Naive thymus-derived CD4-positive, alpha-beta T cell (primary cell): ENCODE measurements at regions not wholly inside any gene's neighbourhood (a gene's known extent, or its start where the extent isn't known, plus 50 kb on each side); places are given as distances from the start of the nearest gene placed in this dataset.

Experiments
- ATAC-seq: fragments of 150-1000 bp; cut with Tn5 transposase; 2 replicates; pipeline ENCODE4 v1.10.0; 2021; ENCODE audit warnings: mild to moderate bottlenecking, moderate library complexity
- CTCF ChIA-PET: fragments of 350-600 bp; sonication (Branson Sonifier 250); formaldehyde crosslinking; loops from one replicate; lab custom pipeline; 2021; ENCODE audit warnings: antibody characterized with exemption; lab: Charles Lee
- POLR2A ChIA-PET: fragments of 350-600 bp; sonication (Branson Sonifier 250); formaldehyde crosslinking; loops from one replicate; lab custom pipeline; 2021; ENCODE audit warnings: antibody characterized with exemption, inconsistent platforms; lab: Charles Lee
- DNase-seq, 9 donors: peaks; one replicate each; pipeline versions ENCODE4 v3.0.0 to v3.0.0-alpha.2; 2020 to 2022; ENCODE audit warnings: mixed read lengths in 1 of 9
- H3K27ac ChIP-seq: one replicate; pipeline ENCODE4 v1.7.0; 2013; ENCODE audit warnings: mild to moderate bottlenecking, low read depth, low read length, moderate library complexity
- H3K27me3 ChIP-seq, 2 donors: one replicate each; pipeline ENCODE4 v1.7.0; 2013; ENCODE audit warnings: low read length in 2 of 2, mild to moderate bottlenecking in 2 of 2, moderate library complexity in 2 of 2; ENCODE audit not compliant: control insufficient read depth in 2 of 2, insufficient read depth in 2 of 2
- H3K36me3 ChIP-seq, 3 experiments: 1 replicate in 2 of 3; 2 replicates in 1 of 3; pipeline ENCODE4 v1.7.0; 2013; ENCODE audit warnings: low read length in 3 of 3, mild to moderate bottlenecking in 3 of 3, moderate library complexity in 1 of 3; ENCODE audit not compliant: insufficient read depth in 3 of 3, control insufficient read depth in 2 of 3
- H3K4me1 ChIP-seq, 2 donors: one replicate each; pipeline ENCODE4 v1.7.0; 2013; ENCODE audit warnings: low read length in 2 of 2, mild to moderate bottlenecking in 2 of 2, moderate library complexity in 1 of 2; ENCODE audit not compliant: control insufficient read depth in 2 of 2, insufficient read depth in 2 of 2
- H3K4me3 ChIP-seq: 2 replicates; pipeline ENCODE4 v1.7.0; 2013; ENCODE audit warnings: mild to moderate bottlenecking, low read length
- H3K9me3 ChIP-seq, 3 experiments: 1 replicate in 2 of 3; 2 replicates in 1 of 3; pipeline ENCODE4 v1.7.0; 2013; ENCODE audit warnings: low read length in 3 of 3; ENCODE audit not compliant: control insufficient read depth in 2 of 3
- H3K27ac Mint-ChIP-seq, 9 donors: one replicate each; pipeline ENCODE4 v1.8.0; 2020 to 2022; ENCODE audit warnings: mixed read lengths in 9 of 9, mild to moderate bottlenecking in 8 of 9, moderate library complexity in 5 of 9, inconsistent platforms in 2 of 9
- H3K27me3 Mint-ChIP-seq, 5 donors: one replicate each; pipeline ENCODE4 v1.8.0; 2021 to 2022; ENCODE audit warnings: mixed read lengths in 5 of 5, mild to moderate bottlenecking in 1 of 5
- H3K36me3 Mint-ChIP-seq, 5 donors: one replicate each; pipeline ENCODE4 v1.8.0; 2020 to 2022; ENCODE audit warnings: mixed read lengths in 5 of 5, mild to moderate bottlenecking in 3 of 5, inconsistent platforms in 1 of 5
- H3K4me1 Mint-ChIP-seq, 7 donors: one replicate each; pipeline ENCODE4 v1.8.0; 2020 to 2022; ENCODE audit warnings: mixed read lengths in 7 of 7, mild to moderate bottlenecking in 3 of 7, inconsistent platforms in 1 of 7
- H3K4me3 Mint-ChIP-seq, 10 donors: one replicate each; pipeline ENCODE4 v1.8.0; 2020 to 2022; ENCODE audit warnings: mild to moderate bottlenecking in 10 of 10, mixed read lengths in 10 of 10, moderate library complexity in 6 of 10, inconsistent platforms in 2 of 10
- H3K9me3 Mint-ChIP-seq, 11 donors: one replicate each; pipeline ENCODE4 v1.8.0; 2020 to 2022; ENCODE audit warnings: mixed read lengths in 11 of 11, mild to moderate bottlenecking in 4 of 11, inconsistent platforms in 1 of 11, moderate library complexity in 1 of 11
- intact Hi-C, 2 donors: fragments of 100-400 bp; cut with micrococcal nuclease; formaldehyde crosslinking; loops; one replicate each; pipeline ENCODE4 v1.15.1; 2023

DNA sequence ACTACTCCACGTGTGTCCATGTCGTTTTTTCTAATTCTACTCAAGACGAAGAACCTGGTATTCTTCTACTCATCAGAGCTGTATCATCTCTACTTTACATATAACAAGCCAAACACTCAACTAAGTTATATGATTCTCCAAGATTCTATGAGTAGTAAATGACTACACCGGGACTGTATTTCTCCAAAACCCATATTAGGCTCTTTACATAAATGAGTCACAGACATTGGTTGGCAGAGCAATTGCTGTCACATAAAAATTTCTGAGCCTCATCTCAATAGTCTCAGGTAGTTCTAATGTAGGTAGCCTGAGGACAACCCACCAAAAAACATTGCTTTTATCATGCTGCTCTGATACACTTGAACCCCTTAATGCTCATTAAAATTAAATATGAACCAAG, 1092.3 kb upstream of the NXPH2 start:
- Histone ChIP-seq H3K4me3 (no peak overlapping the region), H3K4me1 (no peaks in the 10 kb centered on the region), H3K36me3 (no peaks in the 10 kb centered on the region), H3K27ac (no peak overlapping the region), H3K27me3 (no peaks in the 10 kb centered on the region), H3K9me3 (no peaks in the 10 kb centered on the region)
- POLR2A ChIA-PET: no interaction called here
- CTCF ChIA-PET: no interaction called here
- DNase-seq: no peak
- no peaks in the 10 kb centered on the region for H3K27me3 Mint-ChIP-seq
- peaks cover 0 to 22% (median 5%) of the 10 kb centered on the region in 11 donors for H3K9me3 Mint-ChIP-seq
- H3K4me1 Mint-ChIP-seq: no peaks in the 10 kb centered on the region
- H3K27ac Mint-ChIP-seq: no peak overlapping the region
- no peak overlapping the region for H3K4me3 Mint-ChIP-seq
- peaks cover 0 to 3% (median 0%) of the 10 kb centered on the region in 5 donors for H3K36me3 Mint-ChIP-seq
- intact Hi-C loops: no loop called here
- ATAC-seq: no peak

DNA sequence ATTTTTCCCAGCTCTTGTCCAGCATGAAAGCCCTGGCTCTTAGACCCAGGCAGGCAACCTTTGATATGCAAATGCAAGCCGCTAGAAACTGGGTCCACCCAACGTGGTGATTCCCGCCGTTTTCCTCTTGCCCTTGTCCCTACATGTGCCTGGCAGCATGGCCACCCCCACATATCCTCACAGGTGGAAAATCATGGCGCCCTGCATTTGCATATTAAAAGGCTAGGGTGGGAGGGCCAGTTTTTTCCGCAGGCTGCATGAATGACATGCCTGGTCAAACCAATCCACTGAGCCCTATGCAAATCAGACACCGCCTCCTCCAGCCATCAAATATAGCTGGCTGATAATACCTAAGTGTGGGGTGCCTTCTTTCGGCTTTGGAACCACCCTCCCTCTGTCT, 1091.8 kb upstream of the NXPH2 start:
- no peak overlapping the region for H3K4me3 Mint-ChIP-seq
- Histone ChIP-seq H3K27me3 (no peaks in the 10 kb centered on the region), H3K4me1 (no peaks in the 10 kb centered on the region), H3K36me3 (no peaks in the 10 kb centered on the region), H3K27ac (no peak overlapping the region), H3K9me3 (no peaks in the 10 kb centered on the region), H3K4me3 (no peak overlapping the region)
- peaks cover 0 to 3% (median 0%) of the 10 kb centered on the region in 5 donors for H3K36me3 Mint-ChIP-seq
- no peaks in the 10 kb centered on the region for H3K4me1 Mint-ChIP-seq
- no peak overlapping the region for H3K27ac Mint-ChIP-seq
- H3K9me3 Mint-ChIP-seq: peaks cover 0 to 24% (median 5%) of the 10 kb centered on the region in 11 donors
- intact Hi-C loops: no loop called here
- POLR2A ChIA-PET: no interaction called here
- ATAC-seq (no peak), DNase-seq (no peak)
- CTCF ChIA-PET: no interaction called here
- no peaks in the 10 kb centered on the region for H3K27me3 Mint-ChIP-seq

GRCh38 chr2:139867601-139868226, 1087.5 kb upstream of the NXPH2 start:
- H3K4me1 ChIP-seq: no peaks in the 10 kb centered on the region
- POLR2A ChIA-PET: no interaction called here
- peaks cover 0 to 32% (median 13%) of the 10 kb centered on the region in 11 donors for H3K9me3 Mint-ChIP-seq
- H3K27ac Mint-ChIP-seq: no peak overlapping the region
- no peaks in the 10 kb centered on the region for H3K36me3 ChIP-seq
- H3K4me3 ChIP-seq: no peak overlapping the region
- H3K4me1 Mint-ChIP-seq: no peaks in the 10 kb centered on the region
- H3K9me3 ChIP-seq: no peaks in the 10 kb centered on the region
- no peaks in the 10 kb centered on the region for H3K27me3 ChIP-seq
- intact Hi-C loops: no loop called here
- CTCF ChIA-PET: no interaction called here
- no peak for ATAC-seq
- no peak for DNase-seq
- H3K27me3 Mint-ChIP-seq: no peaks in the 10 kb centered on the region
- no peak overlapping the region for H3K27ac ChIP-seq
- H3K36me3 Mint-ChIP-seq: peaks cover 0 to 3% (median 0%) of the 10 kb centered on the region in 5 donors
- no peak overlapping the region for H3K4me3 Mint-ChIP-seq

DNA sequence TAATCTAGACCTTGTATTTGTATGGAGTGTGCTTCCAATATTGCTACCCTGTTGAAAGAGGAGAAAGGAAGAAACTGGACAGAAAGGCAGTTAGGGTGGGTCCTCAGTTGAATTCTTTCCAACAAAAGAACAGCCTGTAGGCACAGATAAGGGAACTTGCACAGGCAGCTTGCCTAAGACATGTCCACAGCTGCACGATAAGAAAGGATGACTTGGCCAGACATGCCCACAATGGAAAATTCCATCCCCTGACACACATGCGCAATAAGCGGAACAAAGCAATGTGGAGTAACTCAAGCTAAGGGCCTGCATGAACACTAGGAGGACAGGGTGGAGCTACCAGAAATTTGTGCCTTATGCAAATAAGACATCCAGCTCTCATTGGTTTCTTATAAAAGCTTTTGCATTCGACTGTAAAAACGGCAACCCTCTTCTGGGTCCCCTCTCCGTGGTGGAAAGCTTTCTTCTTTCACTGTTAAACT, 1084.7 kb upstream of the NXPH2 start:
- H3K4me3 ChIP-seq: no peak overlapping the region
- ATAC-seq: no peak
- no peaks in the 10 kb centered on the region for H3K4me1 Mint-ChIP-seq
- intact Hi-C loops: no loop called here
- H3K27ac Mint-ChIP-seq: no peak overlapping the region
- DNase-seq: no peak
- ChIA-PET POLR2A (no interaction called here), CTCF (no interaction called here)
- no peaks in the 10 kb centered on the region for H3K27me3 ChIP-seq
- H3K4me1 ChIP-seq: no peaks in the 10 kb centered on the region
- H3K27me3 Mint-ChIP-seq: no peaks in the 10 kb centered on the region
- H3K36me3 Mint-ChIP-seq: no peaks in the 10 kb centered on the region
- H3K4me3 Mint-ChIP-seq: no peak overlapping the region
- H3K36me3 ChIP-seq: no peaks in the 10 kb centered on the region
- H3K9me3 ChIP-seq: no peaks in the 10 kb centered on the region
- H3K27ac ChIP-seq: no peak overlapping the region
- H3K9me3 Mint-ChIP-seq: peaks cover 1 to 38% (median 14%) of the 10 kb centered on the region in 11 donors

DNA sequence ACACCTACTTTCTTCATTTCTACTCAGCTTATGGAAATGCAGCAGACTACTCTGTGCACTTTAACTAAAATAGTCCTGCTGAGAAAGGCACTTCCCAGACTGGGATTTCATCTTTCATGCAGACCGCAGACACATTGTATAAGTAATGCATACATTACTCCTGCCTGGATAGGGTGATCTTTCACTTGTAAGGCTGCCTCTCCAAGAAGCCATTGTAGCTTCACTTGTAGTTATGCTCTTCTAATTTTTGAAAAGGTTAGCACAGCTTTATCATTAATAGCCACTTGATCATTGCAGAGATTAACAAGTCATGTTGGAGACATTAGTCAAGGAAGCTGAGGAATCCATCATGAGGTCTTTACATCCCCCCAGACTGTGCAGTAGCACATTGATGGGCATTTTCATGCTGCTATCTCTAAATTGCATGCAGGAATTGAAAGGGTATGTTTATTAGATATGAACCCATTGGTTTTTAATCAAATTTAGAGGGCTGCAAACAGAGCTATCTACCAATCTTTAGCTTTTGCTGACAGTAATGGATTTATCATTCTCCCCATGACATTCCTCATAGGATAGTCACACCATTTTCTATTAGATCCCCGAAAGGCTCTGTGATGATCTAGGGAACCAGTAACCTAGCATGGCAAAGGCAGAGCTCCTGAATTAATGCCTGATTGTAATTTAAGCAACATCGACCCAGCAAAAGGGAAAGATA, 1074.7 kb upstream of the NXPH2 start:
- POLR2A ChIA-PET: no interaction called here

DNA sequence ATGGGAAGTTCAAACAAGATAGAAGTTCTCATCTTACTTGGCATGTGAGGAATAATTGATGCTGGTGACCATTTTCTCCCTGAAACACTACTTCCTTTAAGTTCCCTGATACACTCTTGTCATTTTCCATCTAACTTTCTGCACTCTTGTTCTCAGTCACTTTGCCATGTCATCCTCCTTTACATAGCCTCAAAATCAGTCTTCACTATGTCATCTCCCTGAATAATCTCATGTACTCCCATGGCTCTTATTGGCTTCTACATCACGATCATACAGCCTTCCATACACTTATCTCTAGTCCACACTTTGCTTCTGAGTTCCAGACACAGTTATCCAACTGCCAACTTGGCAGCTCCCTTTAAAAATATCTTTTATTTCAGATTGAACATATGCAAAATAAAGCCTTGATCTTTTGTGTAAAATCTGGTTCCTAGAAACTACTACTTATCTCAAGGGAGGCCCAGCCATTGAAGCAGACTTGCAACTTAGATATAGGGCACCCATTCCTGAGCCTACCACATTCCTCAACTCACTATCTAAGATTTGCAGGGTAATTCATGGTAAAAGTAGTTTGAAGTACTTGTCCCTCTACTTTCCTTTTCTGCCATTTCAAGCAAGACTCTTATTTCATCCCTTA, 1070.2 kb upstream of the NXPH2 start:
- POLR2A ChIA-PET: no interaction called here

More for the DNA sequence above, 1074.7 kb upstream of the NXPH2 start:
- Mint-ChIP-seq H3K4me3 (no peak overlapping the region), H3K36me3 (no peaks in the 10 kb centered on the region), H3K9me3 (peaks cover 0 to 25% (median 8%) of the 10 kb centered on the region in 11 donors), H3K4me1 (no peaks in the 10 kb centered on the region), H3K27me3 (no peaks in the 10 kb centered on the region), H3K27ac (no peak overlapping the region)
- no peak overlapping the region for H3K27ac ChIP-seq
- no peaks in the 10 kb centered on the region for H3K27me3 ChIP-seq
- no peaks in the 10 kb centered on the region for H3K4me1 ChIP-seq
- ATAC-seq: no peak
- no peak for DNase-seq
- intact Hi-C loops: no loop called here
- CTCF ChIA-PET: no interaction called here
- no peak overlapping the region for H3K4me3 ChIP-seq
- H3K9me3 ChIP-seq: no peaks in the 10 kb centered on the region
- no peaks in the 10 kb centered on the region for H3K36me3 ChIP-seq

More for the DNA sequence above, 1070.2 kb upstream of the NXPH2 start:
- DNase-seq (no peak), ATAC-seq (no peak)
- H3K27me3 ChIP-seq: no peaks in the 10 kb centered on the region
- Mint-ChIP-seq H3K27me3 (no peaks in the 10 kb centered on the region), H3K9me3 (peaks cover 2 to 27% (median 6%) of the 10 kb centered on the region in 11 donors), H3K4me1 (no peaks in the 10 kb centered on the region), H3K36me3 (no peaks in the 10 kb centered on the region), H3K27ac (no peak overlapping the region), H3K4me3 (no peak overlapping the region)
- no peaks in the 10 kb centered on the region for H3K4me1 ChIP-seq
- H3K9me3 ChIP-seq: no peaks in the 10 kb centered on the region
- H3K36me3 ChIP-seq: no peaks in the 10 kb centered on the region
- H3K4me3 ChIP-seq: no peak overlapping the region
- H3K27ac ChIP-seq: no peak overlapping the region
- CTCF ChIA-PET: no interaction called here
- intact Hi-C loops: no loop called here
